ENCODE measurements at regions not wholly inside any gene's neighbourhood (a gene's known extent, or its start where the extent isn't known, plus 50 kb on each side); places are given as distances from the start of the nearest gene placed in this dataset.

- TF ChIP-seq POLR2A (IDR thresholded peaks at IDR 0.05) = no peak
- TF ChIP-seq CTCF (IDR thresholded peaks at IDR 0.05) = no peak
These were observed 648.0 kb downstream of the CDY2B start for GRCh38 chrY:17231994-17232393.
